ENCODE measurements at regions not wholly inside any gene's neighbourhood (a gene's known extent, or its start where the extent isn't known, plus 50 kb on each side); places are given as distances from the start of the nearest gene placed in this dataset.

GRCh38 chr5:101035425-101035824 lies 132.3 kb upstream of the ST8SIA4 start:
- no peak for TF ChIP-seq POLR2A (IDR thresholded peaks at IDR 0.05)
- no peak for TF ChIP-seq CTCF (IDR thresholded peaks at IDR 0.05)
- TF ChIP-seq EP300 (IDR thresholded peaks at IDR 0.05) = no peak
